ENCODE measurements at regions not wholly inside any gene's neighbourhood (a gene's known extent, or its start where the extent isn't known, plus 50 kb on each side); places are given as distances from the start of the nearest gene placed in this dataset.

- no peak for DNase-seq
Observed at GRCh38 chr2:21655136-21655535, 531.4 kb downstream of the TDRD15 start.

GRCh38 chr2:21656330-21657075, 532.7 kb downstream of the TDRD15 start:
- DNase-seq = no peak

GRCh38 chr2:21657445-21657844, 533.7 kb downstream of the TDRD15 start:
- DNase-seq = no peak

GRCh38 chr2:21658269-21658668, 534.5 kb downstream of the TDRD15 start:
- no peak for DNase-seq

- DNase-seq = no peak
Observed at GRCh38 chr2:21658907-21659477, 535.2 kb downstream of the TDRD15 start.

GRCh38 chr2:21664083-21664482, 540.3 kb downstream of the TDRD15 start:
- DNase-seq = no peak

- DNase-seq = no peak
Observed at GRCh38 chr2:21667638-21668037, 543.9 kb downstream of the TDRD15 start.

GRCh38 chr2:21668078-21668710, 544.4 kb downstream of the TDRD15 start:
- DNase-seq = no peak

GRCh38 chr2:21676041-21676440, 552.3 kb downstream of the TDRD15 start:
- no peak for DNase-seq

GRCh38 chr2:21676676-21677075, 552.9 kb downstream of the TDRD15 start:
- DNase-seq = no peak

- no peak for DNase-seq
Observed at GRCh38 chr2:21683838-21684237, 560.1 kb downstream of the TDRD15 start.

- DNase-seq = no peak
Observed at GRCh38 chr2:21687589-21687988, 563.8 kb downstream of the TDRD15 start.

GRCh38 chr2:21690005-21690404, 566.2 kb downstream of the TDRD15 start:
- DNase-seq = no peak

GRCh38 chr2:21693081-21693480, 569.3 kb downstream of the TDRD15 start:
- DNase-seq = no peak

- DNase-seq = no peak
Observed at GRCh38 chr2:21694079-21694878, 570.5 kb downstream of the TDRD15 start.

- no peak for DNase-seq
Observed at GRCh38 chr2:21696900-21697299, 573.1 kb downstream of the TDRD15 start.

- DNase-seq = no peak
Observed at GRCh38 chr2:21700644-21701043, 576.9 kb downstream of the TDRD15 start.

- DNase-seq = no peak
Observed at GRCh38 chr2:21710031-21710430, 586.3 kb downstream of the TDRD15 start.

- DNase-seq = no peak
Observed at GRCh38 chr2:21710496-21710895, 586.7 kb downstream of the TDRD15 start.

GRCh38 chr2:21715887-21716286, 592.1 kb downstream of the TDRD15 start:
- no peak for DNase-seq

- no peak for DNase-seq
Observed at GRCh38 chr2:21727101-21727500, 603.3 kb downstream of the TDRD15 start.

- DNase-seq = no peak
Observed at GRCh38 chr2:21728133-21728532, 604.4 kb downstream of the TDRD15 start.

GRCh38 chr2:21730141-21730540, 606.4 kb downstream of the TDRD15 start:
- DNase-seq = no peak

Data from cerebellar nuclear complex (tissue), 1 donor.